Stimulated activated CD4-positive, alpha-beta T cell treated with anti-CD3 and anti-CD28 coated beads, Interleukin-15, amount 100 ng/mL, for 24 hours (primary cell): ENCODE measurements at regions not wholly inside any gene's neighbourhood (a gene's known extent, or its start where the extent isn't known, plus 50 kb on each side); places are given as distances from the start of the nearest gene placed in this dataset.

ENCODE experiments used
- DNase-seq: peaks from one replicate; pipeline ENCODE4 v3.0.0-alpha.2; 2020

DNA sequence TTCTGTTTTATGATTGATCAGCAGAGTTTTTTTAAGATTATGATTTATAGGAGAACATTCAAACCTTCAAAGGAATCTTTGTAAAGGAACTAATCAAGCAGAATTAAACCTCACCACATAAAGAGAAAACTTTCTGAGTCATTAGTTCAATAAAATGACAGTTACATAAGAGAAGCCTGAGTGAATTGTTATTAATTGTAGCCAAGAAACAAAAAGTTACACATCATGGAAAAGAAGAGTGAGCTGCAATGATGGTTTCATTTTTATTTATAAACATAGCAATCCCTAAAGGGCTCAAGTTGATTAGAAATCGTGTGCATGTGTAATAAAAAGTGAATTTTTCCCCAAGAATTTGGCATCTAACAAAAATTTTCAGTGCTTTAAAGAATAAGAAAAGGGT is 731.4 kb downstream of the LTN1 start:
- DNase-seq, result no peak

DNA sequence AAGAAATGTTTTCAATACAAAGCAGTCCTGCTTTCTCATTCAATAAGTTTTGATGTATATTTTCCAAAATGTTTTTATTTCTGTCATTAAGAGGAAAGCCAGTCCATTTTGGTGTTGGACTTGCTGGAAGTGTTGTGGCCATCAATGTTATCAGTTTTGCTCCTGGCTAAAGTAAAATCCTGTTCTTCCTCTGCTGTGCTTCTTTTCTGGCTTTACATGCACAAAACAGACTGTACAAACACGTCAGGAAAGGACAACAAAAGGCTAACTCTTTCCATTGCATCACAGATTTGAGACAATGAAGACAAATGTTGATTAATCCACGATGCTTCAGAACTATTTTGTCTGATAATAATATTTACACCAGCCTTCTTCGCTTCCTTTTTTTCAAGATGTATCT is 735.4 kb downstream of the LTN1 start:
- no peak for DNase-seq

DNA sequence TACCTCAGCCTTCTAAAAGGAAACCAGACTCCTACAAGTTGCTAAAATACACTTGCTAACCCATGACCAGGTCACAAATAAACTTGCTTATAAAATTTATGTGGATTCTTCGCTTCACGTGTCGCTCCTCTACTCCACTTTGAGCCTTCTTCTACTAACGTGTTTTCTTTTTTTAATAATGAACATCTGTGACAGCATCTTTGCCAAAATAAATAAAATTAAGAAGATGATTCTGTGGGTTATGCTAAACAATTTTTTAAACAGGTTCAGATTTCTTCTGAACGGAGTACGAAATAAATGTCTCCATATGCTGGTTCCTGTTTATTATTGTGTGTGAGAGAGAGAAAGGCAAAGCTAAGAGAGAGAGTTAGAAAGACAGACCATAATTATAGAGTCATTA is 735.8 kb downstream of the LTN1 start:
- DNase-seq, result no peak

DNA sequence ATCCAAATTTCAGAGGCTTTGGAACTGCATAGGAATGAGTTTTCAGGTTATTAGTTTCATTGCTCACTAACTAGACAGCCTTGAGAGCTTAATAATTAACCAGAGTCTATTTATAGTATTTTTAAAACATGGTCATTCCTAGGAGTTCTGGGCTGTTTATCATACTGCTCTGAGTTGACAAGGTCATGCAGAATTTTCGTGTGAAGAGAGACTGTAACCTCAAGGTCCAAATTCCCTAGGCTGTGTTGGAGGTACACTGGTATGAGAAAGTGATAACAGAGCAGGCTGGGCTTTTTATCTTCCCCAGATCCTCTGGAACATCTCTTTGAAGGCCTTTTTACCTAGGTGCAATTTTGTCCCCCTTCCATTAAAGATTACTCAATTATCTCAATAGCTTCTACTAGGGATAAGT is 736.3 kb downstream of the LTN1 start:
- DNase-seq, result no peak

DNA sequence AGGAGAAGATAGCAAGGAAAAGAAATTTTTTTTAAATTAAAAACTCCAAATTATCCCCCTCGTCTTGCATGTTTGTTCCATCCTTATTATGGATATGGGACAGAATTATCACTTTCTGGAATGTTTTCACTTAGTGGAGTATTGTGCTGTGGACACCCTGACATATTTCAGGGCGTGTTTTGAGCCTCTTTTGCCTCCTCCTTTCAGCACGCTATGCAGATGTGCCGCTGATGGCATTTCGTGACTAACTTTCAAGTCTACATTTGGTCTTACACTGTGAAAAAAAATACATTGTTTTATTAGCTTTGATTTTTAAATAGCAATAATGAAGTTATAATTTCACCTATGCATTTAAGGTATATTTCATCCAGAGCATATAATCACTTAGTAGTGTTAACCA is 738.7 kb downstream of the LTN1 start:
- no peak for DNase-seq

DNA sequence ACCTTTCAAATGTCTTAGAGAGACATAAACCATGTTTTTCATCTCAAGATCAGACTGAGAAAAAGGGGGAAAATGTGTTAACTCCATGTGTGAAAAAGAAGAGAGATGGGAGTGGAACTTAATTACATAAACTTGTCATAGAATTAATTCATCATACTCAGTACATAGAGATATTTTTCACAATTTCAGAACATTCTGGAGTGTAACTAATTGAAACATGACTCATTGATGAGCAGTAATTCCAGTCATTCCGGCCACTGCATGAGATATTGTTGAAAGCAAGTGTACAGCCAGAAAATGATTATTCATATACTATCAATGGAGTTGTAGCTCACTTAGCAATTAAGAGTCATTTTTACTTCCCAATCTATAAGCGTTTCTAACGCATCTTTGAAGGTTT is 739.3 kb downstream of the LTN1 start:
- no peak for DNase-seq

DNA sequence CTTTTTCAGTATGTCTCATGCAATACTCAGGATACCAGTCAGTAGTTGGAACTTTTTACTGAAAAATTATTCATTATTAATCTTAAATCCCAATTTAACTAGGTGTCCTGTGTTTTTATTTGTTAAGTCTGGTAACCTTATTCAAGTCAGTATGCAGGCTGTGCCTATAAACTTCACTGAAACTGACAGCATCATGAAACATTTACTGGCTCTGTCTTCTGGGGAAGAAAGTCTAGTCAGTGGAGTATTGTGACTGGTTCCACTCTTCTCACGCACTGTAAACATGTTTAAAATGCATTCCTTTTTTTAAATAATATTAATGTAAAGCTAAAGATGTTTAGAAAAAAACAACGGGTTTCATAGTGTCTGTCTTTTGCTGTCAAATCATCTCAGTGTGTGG is 739.7 kb downstream of the LTN1 start:
- DNase-seq, result no peak

DNA sequence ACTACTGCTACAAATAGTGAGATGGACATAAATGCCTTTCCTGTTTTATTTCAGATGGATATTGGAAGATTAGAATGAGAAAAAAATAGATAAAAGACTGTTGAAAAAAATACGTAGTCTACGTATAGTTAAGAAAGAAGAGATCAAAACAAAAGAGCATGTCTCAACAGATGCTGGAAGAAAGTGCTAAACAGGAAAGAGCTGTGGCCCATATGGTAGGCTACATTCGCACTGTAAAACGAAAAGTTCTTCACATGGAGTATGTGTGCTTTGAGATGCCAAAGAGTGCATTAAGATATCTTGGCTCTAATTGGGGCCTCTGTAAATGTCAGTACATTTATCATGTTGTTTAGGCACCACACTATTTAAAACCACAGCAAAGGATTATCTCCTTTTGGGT is 741.7 kb downstream of the LTN1 start:
- DNase-seq, result no peak

DNA sequence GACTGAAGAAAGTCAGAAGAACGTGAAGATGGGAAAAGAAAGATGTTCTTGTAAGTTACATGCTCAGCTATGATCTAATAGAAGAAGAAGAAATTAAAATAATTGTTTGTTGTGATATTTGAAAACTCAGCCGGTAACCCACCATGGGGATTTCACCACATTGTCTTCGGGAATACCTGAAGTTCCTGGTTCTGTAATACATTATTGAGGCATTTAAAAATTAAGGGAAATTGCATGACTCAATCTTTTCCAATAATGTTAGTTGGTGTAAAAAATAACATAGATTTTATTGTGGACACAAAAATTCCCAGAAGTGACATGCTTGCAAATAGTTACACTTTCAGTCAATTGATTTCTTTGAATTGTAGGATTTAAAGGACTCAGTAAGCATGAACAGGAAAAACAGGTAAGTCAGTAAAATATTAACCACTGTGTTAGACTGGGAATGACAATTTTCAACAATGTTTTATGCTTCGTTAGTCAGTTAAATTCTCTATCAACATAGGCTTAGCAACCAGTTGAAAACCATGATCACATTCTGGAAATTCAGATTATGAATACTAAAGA is 745.1 kb downstream of the LTN1 start:
- DNase-seq, result no peak

DNA sequence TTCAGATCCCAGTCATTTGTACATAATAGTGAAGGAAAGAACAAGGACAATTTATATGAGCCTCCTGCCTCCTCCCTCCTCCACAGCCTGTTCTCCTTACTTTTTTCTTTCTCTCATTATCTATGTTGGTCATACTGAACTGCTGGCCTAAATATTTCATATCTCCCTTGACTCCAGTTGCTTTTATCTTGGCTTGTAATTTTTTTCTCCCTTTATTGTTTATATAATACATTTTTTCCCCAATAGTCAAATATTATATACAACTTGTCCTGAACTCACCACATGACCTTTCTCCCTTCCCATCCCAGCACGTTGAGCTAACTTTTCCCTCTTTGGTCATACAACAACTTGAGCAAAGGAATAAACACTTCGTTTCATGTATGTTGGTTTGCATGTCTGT is 752.1 kb downstream of the LTN1 start:
- DNase-seq, result no peak

DNA sequence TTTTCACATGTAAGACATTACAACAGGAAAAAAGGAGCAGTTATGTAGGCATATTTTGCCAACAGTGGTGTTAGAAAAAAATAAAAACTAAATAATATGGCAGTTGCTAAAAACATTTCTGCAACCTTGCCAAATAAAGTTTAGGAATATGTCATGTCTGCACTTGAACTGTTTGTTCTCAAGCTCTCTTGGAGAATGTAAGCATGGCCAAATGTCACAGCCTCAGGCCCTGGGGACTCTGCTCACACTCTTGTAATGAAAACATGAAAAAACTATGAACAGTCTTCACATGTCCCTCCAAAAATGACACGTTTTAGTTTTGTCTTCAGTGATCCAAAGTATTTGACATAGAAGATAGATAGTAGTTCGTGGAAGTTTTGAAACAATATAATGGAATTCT is 753.3 kb downstream of the LTN1 start:
- DNase-seq, result no peak

DNA sequence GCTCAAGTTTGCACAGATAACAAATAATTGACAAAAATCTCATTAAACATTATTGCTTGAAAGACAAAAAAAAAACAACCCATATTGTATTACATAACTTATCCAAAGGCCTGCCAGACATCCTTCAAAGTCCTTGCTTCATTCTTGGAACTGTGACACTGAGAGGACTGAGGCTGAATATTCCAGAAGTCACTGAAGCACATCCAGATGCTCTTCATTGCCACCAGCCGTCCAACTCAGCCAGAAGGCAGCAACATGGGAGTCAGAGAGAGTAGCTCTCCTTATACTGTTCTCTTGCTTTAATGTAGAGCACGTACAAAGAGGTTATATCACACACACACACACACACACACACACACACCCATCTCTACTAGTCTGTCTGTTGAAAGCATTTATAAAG is 755.0 kb downstream of the LTN1 start:
- no peak for DNase-seq

DNA sequence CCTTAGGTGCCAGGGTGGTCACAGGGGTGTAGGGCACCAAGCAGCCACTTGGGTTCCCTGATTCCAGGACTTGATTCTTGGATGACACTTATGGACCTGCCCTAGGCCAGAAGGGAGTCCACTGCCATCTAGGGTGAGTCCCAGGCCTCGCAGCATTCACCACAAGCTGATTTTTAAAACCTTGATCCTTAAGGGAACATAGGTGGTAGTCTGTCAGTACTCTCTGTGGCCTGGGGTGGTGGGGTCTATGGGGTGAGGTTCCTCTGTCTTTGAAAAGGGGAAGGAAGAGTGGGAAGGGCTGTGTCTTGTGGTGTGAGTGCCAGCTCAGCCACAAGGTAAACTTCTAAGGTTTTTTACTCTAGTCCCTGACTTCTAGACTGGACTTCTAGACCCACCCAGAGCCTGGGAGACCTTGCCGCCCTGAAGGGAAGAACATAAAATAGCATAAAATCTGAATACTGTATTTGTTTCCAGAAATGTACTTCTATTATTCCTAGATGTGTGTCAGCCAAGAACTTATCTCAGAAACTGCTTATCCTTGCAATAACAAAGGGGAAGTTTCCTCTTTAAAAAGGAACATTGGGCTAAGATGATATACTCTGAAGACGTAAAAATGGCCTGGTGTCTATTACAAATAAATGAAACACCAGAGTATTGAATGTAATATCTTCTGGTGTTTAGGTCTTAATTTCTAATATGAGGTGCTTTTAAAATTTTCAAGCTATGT is 757.3 kb downstream of the LTN1 start:
- DNase-seq, result no peak

DNA sequence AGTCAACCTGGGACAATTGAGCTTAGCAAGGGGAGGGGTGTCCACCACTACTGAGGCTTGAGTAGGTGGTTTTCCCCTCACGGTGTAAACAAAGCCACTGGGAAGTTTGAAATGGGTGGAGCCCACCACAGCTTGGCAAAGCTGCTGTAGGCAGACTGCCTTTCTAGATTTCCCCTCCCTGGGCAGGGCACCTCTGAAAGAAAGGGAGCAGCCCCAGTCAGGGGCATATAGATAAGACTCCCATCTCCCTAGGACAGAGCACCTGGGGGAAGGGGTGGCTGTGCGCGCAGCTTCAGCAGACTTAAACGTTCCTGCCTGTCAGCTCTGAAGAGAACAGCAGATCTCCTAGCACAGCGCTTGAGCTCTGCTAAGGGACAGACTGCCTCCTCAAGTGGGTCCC is 758.4 kb downstream of the LTN1 start:
- no peak for DNase-seq

DNA sequence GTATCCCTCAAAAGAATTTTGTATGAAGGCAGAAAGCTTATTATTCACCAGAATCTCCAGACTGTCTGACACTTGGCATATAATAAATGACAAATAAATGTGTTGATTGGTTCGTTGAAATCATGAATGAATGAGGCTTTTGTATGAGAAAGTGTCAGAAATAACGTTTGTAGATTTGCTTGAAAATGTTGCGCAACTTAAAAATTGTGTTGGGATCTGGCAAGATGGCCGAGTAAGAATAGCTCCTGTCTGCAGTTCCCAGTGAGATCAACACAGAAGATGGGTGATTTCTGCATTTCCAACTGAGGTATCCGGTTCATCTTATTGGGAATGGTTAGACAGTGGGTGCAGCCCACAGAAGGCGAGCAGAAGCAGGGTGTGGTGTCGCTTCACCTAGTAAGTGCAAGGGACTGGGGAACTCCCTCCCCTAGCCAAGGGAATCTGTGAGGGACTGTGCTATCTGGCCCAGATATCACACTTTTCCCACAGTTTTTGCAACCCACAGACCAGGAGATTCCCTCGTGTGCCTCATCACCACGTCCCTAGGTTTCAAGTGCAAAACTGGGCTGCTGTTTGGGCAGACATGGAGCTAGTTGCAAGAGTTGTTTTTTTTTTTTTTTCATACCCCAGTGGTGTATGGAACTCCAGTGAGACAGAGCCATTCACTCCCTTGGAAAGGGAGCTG is 759.0 kb downstream of the LTN1 start:
- no peak for DNase-seq

DNA sequence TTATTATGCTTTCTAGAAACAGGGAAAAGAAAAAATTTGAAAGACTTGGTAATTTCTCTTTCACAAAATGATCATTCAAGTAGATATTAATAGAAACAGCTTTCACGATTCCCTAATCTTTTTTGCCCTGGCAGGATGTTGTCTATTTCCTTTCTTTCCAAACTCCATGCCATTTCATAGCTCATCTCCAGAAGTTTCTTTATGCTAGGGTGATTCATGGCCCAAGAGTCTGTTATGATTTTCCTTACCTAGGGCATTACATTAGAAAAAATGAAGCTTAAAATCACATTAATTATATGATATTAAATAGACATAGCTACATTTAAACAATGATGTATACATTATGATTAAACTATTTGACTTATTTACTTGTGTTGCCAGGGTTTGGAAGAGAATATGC is 762.1 kb downstream of the LTN1 start:
- no peak for DNase-seq

DNA sequence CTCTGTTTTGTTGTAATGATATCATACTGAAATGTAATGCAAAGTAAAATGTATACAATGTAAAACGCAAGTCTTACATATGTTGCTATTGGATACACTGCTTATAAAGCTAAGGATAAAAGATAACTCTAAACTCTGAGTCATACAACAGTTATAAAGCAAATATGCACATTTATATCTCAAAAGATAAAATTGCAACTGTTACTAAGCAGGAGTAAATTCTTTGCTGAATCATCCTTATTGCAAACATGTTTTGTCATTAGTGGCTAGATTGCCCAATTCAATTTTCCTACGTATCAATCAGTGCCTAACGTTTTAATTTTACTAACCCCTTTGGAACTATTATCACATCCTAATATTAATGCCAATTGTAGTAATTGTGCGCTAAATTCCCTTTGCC is 762.9 kb downstream of the LTN1 start:
- DNase-seq, result no peak

DNA sequence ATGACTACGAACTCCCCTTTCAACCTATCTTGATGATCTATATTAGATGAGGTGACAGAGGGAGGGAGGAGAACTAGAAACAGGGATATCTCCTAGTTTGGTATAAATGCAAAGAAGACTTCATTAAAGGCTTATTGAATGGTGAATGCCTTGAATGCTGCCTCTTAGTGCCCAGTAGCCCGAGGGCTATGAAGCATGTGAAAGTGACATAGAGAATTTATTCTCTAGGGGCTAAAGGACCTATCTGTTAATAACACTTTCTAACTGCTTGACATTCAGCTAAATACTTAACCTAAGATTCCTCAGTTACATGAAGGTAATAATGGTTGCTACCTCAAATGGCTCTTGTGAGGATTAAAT is 764.1 kb downstream of the LTN1 start:
- DNase-seq, result no peak

DNA sequence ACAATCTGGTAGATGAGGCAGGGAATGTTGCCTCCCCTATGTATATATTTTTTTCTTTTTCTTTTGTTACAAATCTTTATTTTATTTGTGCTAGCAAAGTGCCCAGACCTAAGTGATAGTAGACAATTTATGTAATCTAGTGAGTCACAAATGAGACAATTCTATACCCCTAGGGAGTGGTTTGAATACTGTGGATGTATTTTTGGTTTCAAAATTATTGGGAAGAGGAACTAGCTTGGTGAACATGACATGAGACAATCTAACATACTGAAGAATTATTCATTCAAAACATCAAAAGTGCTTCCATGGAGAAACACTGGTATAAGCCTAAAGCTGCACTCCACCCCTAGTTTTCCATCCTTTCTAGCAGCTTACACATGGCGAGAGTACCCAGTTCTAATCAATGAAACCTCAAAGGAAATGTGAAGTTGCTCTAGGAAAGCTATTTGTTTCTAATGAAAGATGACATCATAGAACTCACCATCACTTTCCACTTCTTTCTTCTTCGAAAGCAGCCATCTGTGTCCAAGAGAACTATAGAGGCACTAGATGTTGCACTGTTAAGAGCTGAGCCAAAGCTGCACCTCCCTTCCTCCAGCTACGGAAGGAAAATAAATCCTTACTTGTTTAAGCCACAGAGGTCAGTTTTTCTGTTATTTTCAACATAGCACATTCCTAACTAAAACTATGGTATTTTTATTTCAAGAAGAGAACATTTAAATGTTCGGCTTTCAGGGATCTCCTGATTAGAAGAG is 764.6 kb downstream of the LTN1 start:
- DNase-seq, result no peak

DNA sequence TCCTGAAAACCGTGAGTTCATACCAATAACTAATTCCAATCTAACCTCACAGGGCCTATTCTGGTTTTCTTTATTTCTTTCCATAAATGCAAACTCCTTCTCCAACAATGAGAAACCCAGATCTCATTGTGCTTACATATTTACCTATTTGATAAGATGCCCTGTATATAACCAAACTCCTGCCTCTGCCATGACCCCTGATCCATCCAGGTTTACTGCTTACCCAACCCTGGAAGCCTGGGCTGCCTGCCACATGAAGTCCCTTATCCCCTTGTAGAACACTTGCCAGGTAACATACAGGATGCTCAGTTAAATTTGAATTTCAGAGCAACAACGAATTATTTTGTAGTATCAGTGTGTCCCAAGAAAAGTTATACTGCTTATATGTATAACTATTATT is 766.1 kb downstream of the LTN1 start:
- DNase-seq, result no peak

DNA sequence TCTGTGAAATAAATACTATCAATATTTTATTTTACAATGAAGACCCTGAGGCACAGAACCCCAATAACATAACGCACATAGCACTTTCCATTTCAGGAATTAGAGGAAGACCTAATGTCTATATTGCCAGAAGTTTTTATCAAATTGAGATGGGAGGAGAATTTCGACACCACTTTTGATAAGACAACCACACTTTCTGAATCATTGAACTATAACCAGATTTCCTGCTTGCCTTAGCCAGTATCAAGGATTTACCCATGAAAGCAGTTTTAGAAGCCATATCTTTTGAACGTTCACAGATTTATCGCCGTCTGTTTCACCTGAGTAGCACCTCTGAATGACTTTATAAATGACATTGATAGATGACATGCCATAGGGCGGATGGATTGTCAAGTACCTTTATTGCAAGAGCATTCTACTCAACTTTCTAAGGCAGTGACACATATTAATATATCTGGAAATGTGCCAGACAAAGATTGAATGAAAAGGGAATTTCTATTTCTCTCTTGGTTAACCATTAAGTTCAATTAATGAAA is 768.4 kb downstream of the LTN1 start:
- DNase-seq, result no peak

DNA sequence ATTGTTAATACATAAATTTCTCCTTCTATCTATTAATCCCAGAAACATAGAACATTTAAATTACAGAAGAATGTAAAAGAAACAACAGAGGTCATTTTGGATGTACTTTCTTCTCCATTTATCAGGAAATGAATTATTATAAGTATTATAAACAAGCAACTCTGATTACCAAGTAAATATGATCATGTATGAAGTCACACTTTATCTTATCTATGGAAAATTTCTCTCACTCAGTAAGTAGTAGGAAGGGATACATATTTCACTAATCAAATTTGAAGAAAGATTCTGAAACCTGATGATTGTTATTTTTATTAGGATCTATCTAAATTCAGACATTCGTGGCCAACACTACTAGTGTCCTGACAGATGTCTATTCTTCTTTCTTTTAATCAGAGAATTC is 770.7 kb downstream of the LTN1 start:
- DNase-seq, result no peak

DNA sequence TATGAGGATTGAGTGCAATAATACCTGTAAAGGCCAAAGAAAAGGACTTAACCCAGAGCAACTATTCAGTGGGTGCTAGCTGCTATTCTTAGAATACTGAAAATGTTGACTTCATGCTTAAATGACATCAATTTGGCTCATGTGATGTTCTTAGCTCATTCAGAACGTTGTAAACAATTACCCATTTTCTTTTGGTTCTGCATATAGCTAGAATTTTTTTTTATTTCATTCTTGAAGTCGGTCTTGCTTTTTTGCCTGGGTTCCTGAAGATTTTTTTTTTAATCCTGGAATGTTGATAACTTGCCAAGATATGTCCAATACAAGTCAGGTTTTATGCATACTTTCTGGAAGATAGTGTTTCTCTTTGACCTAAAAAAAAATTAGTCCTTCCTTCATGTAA is 772.0 kb downstream of the LTN1 start:
- DNase-seq, result no peak
